ENCODE measurements at regions not wholly inside any gene's neighbourhood (a gene's known extent, or its start where the extent isn't known, plus 50 kb on each side); places are given as distances from the start of the nearest gene placed in this dataset.

DNA sequence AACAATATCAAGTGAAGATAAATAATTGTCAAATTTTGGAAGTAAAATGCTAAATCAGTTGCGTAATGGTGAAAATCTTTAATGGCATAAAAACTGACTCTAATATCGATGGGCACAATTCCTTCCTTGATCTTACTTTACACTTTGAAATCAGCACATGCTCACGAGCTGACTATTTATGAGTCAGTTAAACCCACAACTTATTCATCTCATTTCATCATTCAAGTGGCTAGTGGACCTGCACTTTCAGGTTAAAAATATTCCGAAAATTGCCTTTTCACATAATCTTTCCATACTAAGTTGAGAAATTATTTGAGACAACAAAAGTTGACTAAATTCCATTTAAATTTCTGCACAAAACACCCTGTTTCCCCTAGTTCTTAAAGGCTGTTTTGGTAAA is 582.1 kb upstream of the TENM3 start:
- no peaks in the 10 kb centered on the region for H3K27me3 ChIP-seq (ENCODE audit: control insufficient read depth in 2 of 2, insufficient read depth in 2 of 2, low read length in 2 of 2)
- H3K4me3 Mint-ChIP-seq = no peak overlapping the region
- peaks cover 0 to 3% of the 10 kb centered on the region in 2 donors for H3K9me3 ChIP-seq (replicated peaks in 1 of 2; ENCODE audit: control insufficient read depth in 1 of 2, insufficient read depth in 1 of 2, low read length in 2 of 2)
- H3K9ac ChIP-seq (ENCODE audit: insufficient read depth, low read length, poor library complexity, severe bottlenecking) = no peak overlapping the region
- H3K27ac ChIP-seq (ENCODE audit: low read depth in 1 of 2, low read length in 2 of 2) = no peak overlapping the region
- H3K9me3 Mint-ChIP-seq = peaks cover 0 to 5% (median under 1%) of the 10 kb centered on the region in 7 donors
- H3K79me2 ChIP-seq (ENCODE audit: insufficient read depth, low read length) = no peaks in the 10 kb centered on the region
- H3K27me3 Mint-ChIP-seq (ENCODE audit: low read depth in 3 of 3) = no peaks in the 10 kb centered on the region
- DNase-seq = no peak
- H3K4me2 ChIP-seq (replicated peaks; ENCODE audit: extremely low read depth, low read length, poor library complexity, severe bottlenecking) = no peak overlapping the region
- H3K4me1 ChIP-seq (ENCODE audit: control insufficient read depth in 1 of 2, insufficient read depth in 2 of 2, low read length in 2 of 2) = no peaks in the 10 kb centered on the region
- no peaks in the 10 kb centered on the region for H3K36me3 Mint-ChIP-seq
- H3K4me1 Mint-ChIP-seq = no peaks in the 10 kb centered on the region
- no peaks in the 10 kb centered on the region for H4K20me1 ChIP-seq (ENCODE audit: insufficient read depth, low read length)
- TF ChIP-seq, protein P1, sequence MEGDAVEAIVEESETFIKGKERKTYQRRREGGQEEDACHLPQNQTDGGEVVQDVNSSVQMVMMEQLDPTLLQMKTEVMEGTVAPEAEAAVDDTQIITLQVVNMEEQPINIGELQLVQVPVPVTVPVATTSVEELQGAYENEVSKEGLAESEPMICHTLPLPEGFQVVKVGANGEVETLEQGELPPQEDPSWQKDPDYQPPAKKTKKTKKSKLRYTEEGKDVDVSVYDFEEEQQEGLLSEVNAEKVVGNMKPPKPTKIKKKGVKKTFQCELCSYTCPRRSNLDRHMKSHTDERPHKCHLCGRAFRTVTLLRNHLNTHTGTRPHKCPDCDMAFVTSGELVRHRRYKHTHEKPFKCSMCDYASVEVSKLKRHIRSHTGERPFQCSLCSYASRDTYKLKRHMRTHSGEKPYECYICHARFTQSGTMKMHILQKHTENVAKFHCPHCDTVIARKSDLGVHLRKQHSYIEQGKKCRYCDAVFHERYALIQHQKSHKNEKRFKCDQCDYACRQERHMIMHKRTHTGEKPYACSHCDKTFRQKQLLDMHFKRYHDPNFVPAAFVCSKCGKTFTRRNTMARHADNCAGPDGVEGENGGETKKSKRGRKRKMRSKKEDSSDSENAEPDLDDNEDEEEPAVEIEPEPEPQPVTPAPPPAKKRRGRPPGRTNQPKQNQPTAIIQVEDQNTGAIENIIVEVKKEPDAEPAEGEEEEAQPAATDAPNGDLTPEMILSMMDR (IDR thresholded peaks at IDR 0.05) = no peak
- H3K36me3 ChIP-seq (replicated peaks in 1 of 2; ENCODE audit: control insufficient read depth in 1 of 2, insufficient read depth in 2 of 2, low read length in 2 of 2) = no peaks in the 10 kb centered on the region
- no peak overlapping the region for H2AFZ ChIP-seq (ENCODE audit: insufficient read depth, low read depth, low read length, poor library complexity, severe bottlenecking)
- 83% methylated on average over 1 of the region's 4 CpGs for WGBS (ENCODE audit: insufficient coverage)
- no peak overlapping the region for H3K4me3 ChIP-seq (replicated peaks in 1 of 3; ENCODE audit: low read depth in 2 of 3, low read length in 3 of 3)
- intact Hi-C loops (cut with micrococcal nuclease) = no loop called here
- no peak overlapping the region for H3K27ac Mint-ChIP-seq

DNA sequence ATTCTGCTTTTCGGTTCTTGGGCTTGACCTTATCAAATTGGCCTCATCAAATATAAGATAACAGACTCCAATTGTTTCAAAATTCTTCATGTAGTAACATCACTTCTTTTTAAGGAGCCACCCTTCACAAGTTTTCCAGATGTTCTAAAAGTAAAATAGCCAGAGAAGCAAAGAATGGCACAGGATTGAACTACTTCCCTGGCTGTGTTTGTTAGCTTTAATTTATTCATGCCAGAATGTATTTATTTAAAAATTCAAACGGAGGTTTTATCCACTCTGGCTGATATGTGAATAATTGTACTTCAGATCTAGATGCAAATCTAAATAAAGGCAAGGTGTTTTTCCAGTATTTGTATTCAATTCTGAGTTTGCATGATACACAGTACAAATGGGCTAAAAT is 581.3 kb upstream of the TENM3 start:
- H3K27me3 Mint-ChIP-seq (ENCODE audit: low read depth in 3 of 3) = no peaks in the 10 kb centered on the region
- H2AFZ ChIP-seq (ENCODE audit: insufficient read depth, low read depth, low read length, poor library complexity, severe bottlenecking) = no peak overlapping the region
- no peaks in the 10 kb centered on the region for H3K9me3 ChIP-seq (replicated peaks in 1 of 2; ENCODE audit: control insufficient read depth in 1 of 2, insufficient read depth in 1 of 2, low read length in 2 of 2)
- peaks cover 0 to 3% (median 0%) of the 10 kb centered on the region in 7 donors for H3K9me3 Mint-ChIP-seq
- WGBS (ENCODE audit: insufficient coverage) = no CpG with 5 or more reads among the region's 2 CpGs
- no peaks in the 10 kb centered on the region for H3K27me3 ChIP-seq (ENCODE audit: control insufficient read depth in 2 of 2, insufficient read depth in 2 of 2, low read length in 2 of 2)
- H3K4me2 ChIP-seq (replicated peaks; ENCODE audit: extremely low read depth, low read length, poor library complexity, severe bottlenecking) = no peak overlapping the region
- no peak overlapping the region for H3K9ac ChIP-seq (ENCODE audit: insufficient read depth, low read length, poor library complexity, severe bottlenecking)
- H3K4me3 ChIP-seq (replicated peaks in 1 of 3; ENCODE audit: low read depth in 2 of 3, low read length in 3 of 3) = no peak overlapping the region
- H3K36me3 Mint-ChIP-seq = no peaks in the 10 kb centered on the region
- no peaks in the 10 kb centered on the region for H3K79me2 ChIP-seq (ENCODE audit: insufficient read depth, low read length)
- H4K20me1 ChIP-seq (ENCODE audit: insufficient read depth, low read length) = no peaks in the 10 kb centered on the region
- TF ChIP-seq, protein P1 (IDR thresholded peaks at IDR 0.05) = no peak
- DNase-seq = no peak
- H3K4me1 ChIP-seq (ENCODE audit: control insufficient read depth in 1 of 2, insufficient read depth in 2 of 2, low read length in 2 of 2) = no peaks in the 10 kb centered on the region
- H3K4me3 Mint-ChIP-seq = no peak overlapping the region
- H3K4me1 Mint-ChIP-seq = no peaks in the 10 kb centered on the region
- intact Hi-C loops (cut with micrococcal nuclease) = no loop called here
- no peak overlapping the region for H3K27ac Mint-ChIP-seq
- H3K36me3 ChIP-seq (replicated peaks in 1 of 2; ENCODE audit: control insufficient read depth in 1 of 2, insufficient read depth in 2 of 2, low read length in 2 of 2) = no peaks in the 10 kb centered on the region
- no peak overlapping the region for H3K27ac ChIP-seq (ENCODE audit: low read depth in 1 of 2, low read length in 2 of 2)

Measured in CD14-positive monocyte (primary cell).